HEK293 (cell line): ENCODE measurements at regions not wholly inside any gene's neighbourhood (a gene's known extent, or its start where the extent isn't known, plus 50 kb on each side); places are given as distances from the start of the nearest gene placed in this dataset.

Source experiments
- CTCF ChIA-PET: fragments of 350-600 bp; formaldehyde crosslinking; extraction: SDS; loops from one replicate; lab custom pipeline; 2021; ENCODE audit warnings: antibody characterized with exemption; lab: Yijun Ruan, JAX
- POLR2A ChIA-PET: fragments of 300-600 bp; formaldehyde crosslinking; extraction: SDS; loops from one replicate; lab custom pipeline; 2020; ENCODE audit warnings: antibody characterized with exemption, inconsistent platforms; lab: Yijun Ruan, JAX
- H3K27ac ChIP-seq: fragments of 200-500 bp; sonication (Bioruptor generic); 2 replicates; pipeline ENCODE4 v1.5.1; 2014; ENCODE audit warnings: low read depth, low read length, control low read depth, inconsistent platforms; ENCODE audit errors: extremely low read depth
- H3K36me3 ChIP-seq, 2 experiments: fragments of 200-500 bp in 1 of 2; sonication (Bioruptor generic) in 1 of 2; 1 replicate in 1 of 2; 2 replicates in 1 of 2; pipeline ENCODE4 v1.5.1; 2014 to 2017; ENCODE audit warnings: inconsistent platforms in 2 of 2, low read length in 2 of 2; ENCODE audit not compliant: control insufficient read depth in 2 of 2, insufficient read depth in 1 of 2
- H3K4me1 ChIP-seq: fragments of 200-500 bp; sonication (Bioruptor generic); 2 replicates; pipeline ENCODE4 v1.5.1; 2014; ENCODE audit warnings: mild to moderate bottlenecking, low read length, inconsistent platforms; ENCODE audit not compliant: control insufficient read depth, insufficient read depth
- H3K4me3 ChIP-seq: 2 replicates; pipeline ENCODE4 v1.5.1; 2011; ENCODE audit warnings: low read depth, mild to moderate bottlenecking, control low read depth, low read length, moderate library complexity
- H3K9me3 ChIP-seq: fragments of 200-500 bp; sonication (Bioruptor generic); 2 replicates; pipeline ENCODE4 v1.5.1; 2014; ENCODE audit warnings: low read depth, low read length, inconsistent platforms; ENCODE audit not compliant: control insufficient read depth, insufficient read depth
- GLI4 ChIP-seq: fragments of 450-650 bp; formaldehyde crosslinking; IDR thresholded peaks from 2 replicates; pipeline ENCODE4 v1.5.1; 2016; ENCODE audit warnings: missing biosample characterization, missing genetic modification characterization
- SP3 ChIP-seq: fragments of 450-650 bp; formaldehyde crosslinking; IDR thresholded peaks from 2 replicates; pipeline ENCODE4 v1.5.1; 2016; ENCODE audit warnings: missing biosample characterization, missing genetic modification characterization
- ZBTB1 ChIP-seq: fragments of 450-650 bp; formaldehyde crosslinking; IDR thresholded peaks from 2 replicates; pipeline ENCODE4 v1.5.1; 2016; ENCODE audit warnings: missing biosample characterization, missing genetic modification characterization
- ZBTB49 ChIP-seq: fragments of 450-650 bp; formaldehyde crosslinking; IDR thresholded peaks from 2 replicates; pipeline ENCODE4 v1.5.1; 2016; ENCODE audit warnings: missing biosample characterization, missing genetic modification characterization, low read depth
- ZFHX2 ChIP-seq: fragments of 450-650 bp; formaldehyde crosslinking; conservative IDR thresholded peaks from 2 replicates; pipeline ENCODE4 v1.5.1; 2016; ENCODE audit warnings: missing biosample characterization, missing genetic modification characterization
- ZNF133 ChIP-seq: fragments of 450-650 bp; formaldehyde crosslinking; IDR thresholded peaks from 2 replicates; pipeline ENCODE4 v1.5.1; 2016; ENCODE audit warnings: missing biosample characterization, missing genetic modification characterization
- ZNF146 ChIP-seq: fragments of 450-650 bp; formaldehyde crosslinking; IDR thresholded peaks from 2 replicates; pipeline ENCODE4 v1.5.1; 2016; ENCODE audit warnings: missing biosample characterization, missing genetic modification characterization
- ZNF157 ChIP-seq: fragments of 450-650 bp; formaldehyde crosslinking; IDR thresholded peaks from 2 replicates; pipeline ENCODE4 v1.5.1; 2016; ENCODE audit warnings: missing biosample characterization, missing genetic modification characterization
- ZNF169 ChIP-seq: fragments of 450-650 bp; formaldehyde crosslinking; IDR thresholded peaks from 2 replicates; pipeline ENCODE4 v1.5.1; 2016; ENCODE audit warnings: missing biosample characterization, missing genetic modification characterization
- ZNF202 ChIP-seq: fragments of 450-650 bp; formaldehyde crosslinking; IDR thresholded peaks from 2 replicates; pipeline ENCODE4 v1.5.1; 2016; ENCODE audit warnings: missing biosample characterization, missing genetic modification characterization, borderline replicate concordance
- ZNF26 ChIP-seq: fragments of 450-650 bp; formaldehyde crosslinking; IDR thresholded peaks from 2 replicates; pipeline ENCODE4 v1.5.1; 2016; ENCODE audit warnings: missing biosample characterization, missing genetic modification characterization
- ZNF266 ChIP-seq: fragments of 450-650 bp; formaldehyde crosslinking; IDR thresholded peaks from 2 replicates; pipeline ENCODE4 v1.5.1; 2016; ENCODE audit warnings: missing biosample characterization, missing genetic modification characterization, low read depth
- ZNF501 ChIP-seq: fragments of 450-650 bp; formaldehyde crosslinking; IDR thresholded peaks from 2 replicates; pipeline ENCODE4 v1.5.1; 2016; ENCODE audit warnings: missing biosample characterization, missing genetic modification characterization
- ZNF518A ChIP-seq: fragments of 450-650 bp; formaldehyde crosslinking; conservative IDR thresholded peaks from 2 replicates; pipeline ENCODE4 v1.5.1; 2016; ENCODE audit warnings: low read depth, missing biosample characterization, missing genetic modification characterization
- ZNF561 ChIP-seq: fragments of 450-650 bp; IDR thresholded peaks from 2 replicates; pipeline ENCODE4 v1.5.1; 2018; ENCODE audit warnings: missing biosample characterization, missing genetic modification characterization, borderline replicate concordance
- ZNF585B ChIP-seq: fragments of 450-650 bp; formaldehyde crosslinking; IDR thresholded peaks from 2 replicates; pipeline ENCODE4 v1.5.1; 2016; ENCODE audit warnings: missing biosample characterization, missing genetic modification characterization
- ZNF704 ChIP-seq: fragments of 450-650 bp; formaldehyde crosslinking; IDR thresholded peaks from 2 replicates; pipeline ENCODE4 v1.5.1; 2016; ENCODE audit warnings: missing biosample characterization, missing genetic modification characterization
- ZNF776 ChIP-seq: fragments of 450-650 bp; formaldehyde crosslinking; IDR thresholded peaks from 2 replicates; pipeline ENCODE4 v1.5.0; 2017; ENCODE audit warnings: missing biosample characterization, missing genetic modification characterization, borderline replicate concordance
- ZNF777 ChIP-seq: fragments of 450-650 bp; formaldehyde crosslinking; IDR thresholded peaks from 2 replicates; pipeline ENCODE4 v1.5.1; 2017; ENCODE audit warnings: missing biosample characterization, missing genetic modification characterization, borderline replicate concordance
- ZNF785 ChIP-seq: fragments of 450-650 bp; formaldehyde crosslinking; IDR thresholded peaks from 2 replicates; pipeline ENCODE4 v1.5.1; 2016; ENCODE audit warnings: missing biosample characterization, missing genetic modification characterization
- ZNF791 ChIP-seq: fragments of 450-650 bp; formaldehyde crosslinking; IDR thresholded peaks from 2 replicates; pipeline ENCODE4 v1.5.1; 2016; ENCODE audit warnings: missing biosample characterization, missing genetic modification characterization
- ZXDB ChIP-seq: fragments of 450-650 bp; formaldehyde crosslinking; IDR thresholded peaks from 2 replicates; pipeline ENCODE4 v1.5.1; 2016; ENCODE audit warnings: missing biosample characterization, missing genetic modification characterization

DNA sequence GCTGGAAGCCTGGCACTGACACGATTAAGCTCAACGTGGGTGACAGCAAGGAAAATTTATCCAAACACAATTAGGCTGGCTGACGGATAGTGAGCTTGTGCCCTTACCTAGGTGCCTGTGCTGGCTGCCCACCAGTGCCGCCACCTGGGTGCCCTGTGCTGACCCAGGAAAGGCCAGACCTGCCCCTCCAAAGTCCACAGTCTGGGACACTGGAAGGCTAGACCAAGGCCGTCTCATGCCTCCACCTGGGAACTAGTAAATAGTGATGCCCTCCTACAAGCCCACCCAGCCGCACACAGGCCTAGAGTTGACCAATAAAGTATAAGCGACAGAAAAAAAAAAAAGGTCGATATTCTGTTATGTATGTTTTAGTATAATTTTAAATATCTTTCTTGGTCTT, 142.6 kb upstream of the MCHR2 start:
- Histone ChIP-seq H3K9me3 (no peaks in the 10 kb centered on the region), H3K27ac (no peak overlapping the region), H3K36me3 (peaks cover 0 to 12% of the 10 kb centered on the region in 2 experiments; a peak in 1 of 3 replicates), H3K4me1 (no peaks in the 10 kb centered on the region), H3K4me3 (no peak overlapping the region)
- ChIA-PET POLR2A (no interaction called here), CTCF (interaction anchor here (1.2 kb wide), 1 partner anchor 20 kb away, joined by 3 read pairs; no protein-coding TSS in a partner anchor)
- TF ChIP-seq ZNF777 (tag by site-specific recombination) (no peak), ZNF133 (tag by site-specific recombination) (no peak), ZNF785 (tag by site-specific recombination) (no peak), ZNF791 (no peak), ZBTB1 (tag by site-specific recombination) (no peak), ZXDB (tag by site-specific recombination) (no peak), ZNF202 (tag by site-specific recombination) (no peak), ZNF776 (tag by site-specific recombination) (no peak), ZNF561 (tag by site-specific recombination) (no peak)

GRCh38 chr6:100135977-100136376, 142.0 kb upstream of the MCHR2 start:
- POLR2A ChIA-PET = no interaction called here
- H3K36me3 ChIP-seq = peaks cover 0 to 12% of the 10 kb centered on the region in 2 experiments; a peak in 1 of 3 replicates
- CTCF ChIA-PET = interaction anchor here (1.2 kb wide), 1 partner anchor 19 kb away, joined by 3 read pairs; no protein-coding TSS in a partner anchor
- H3K9me3 ChIP-seq = no peaks in the 10 kb centered on the region
- TF ChIP-seq GLI4 (no peak), ZNF518A (tag by site-specific recombination) (no peak), ZNF704 (tag by site-specific recombination) (no peak), ZNF585B (tag by site-specific recombination) (no peak), ZNF26 (tag by site-specific recombination) (no peak), ZNF146 (tag by site-specific recombination) (no peak), ZBTB49 (tag by site-specific recombination) (no peak), ZNF266 (tag by site-specific recombination) (no peak), ZNF501 (no peak), SP3 (tag by site-specific recombination) (no peak), ZFHX2 (tag by site-specific recombination) (no peak), ZNF157 (no peak), ZNF169 (no peak)
- H3K27ac ChIP-seq = no peak overlapping the region
- no peak overlapping the region for H3K4me3 ChIP-seq
- H3K4me1 ChIP-seq = no peaks in the 10 kb centered on the region
